ENCODE measurements at regions not wholly inside any gene's neighbourhood (a gene's known extent, or its start where the extent isn't known, plus 50 kb on each side); places are given as distances from the start of the nearest gene placed in this dataset.

GRCh38 chr7:156046031-156046560 lies 233.8 kb upstream of the SHH start:
- TF ChIP-seq, protein P1, sequence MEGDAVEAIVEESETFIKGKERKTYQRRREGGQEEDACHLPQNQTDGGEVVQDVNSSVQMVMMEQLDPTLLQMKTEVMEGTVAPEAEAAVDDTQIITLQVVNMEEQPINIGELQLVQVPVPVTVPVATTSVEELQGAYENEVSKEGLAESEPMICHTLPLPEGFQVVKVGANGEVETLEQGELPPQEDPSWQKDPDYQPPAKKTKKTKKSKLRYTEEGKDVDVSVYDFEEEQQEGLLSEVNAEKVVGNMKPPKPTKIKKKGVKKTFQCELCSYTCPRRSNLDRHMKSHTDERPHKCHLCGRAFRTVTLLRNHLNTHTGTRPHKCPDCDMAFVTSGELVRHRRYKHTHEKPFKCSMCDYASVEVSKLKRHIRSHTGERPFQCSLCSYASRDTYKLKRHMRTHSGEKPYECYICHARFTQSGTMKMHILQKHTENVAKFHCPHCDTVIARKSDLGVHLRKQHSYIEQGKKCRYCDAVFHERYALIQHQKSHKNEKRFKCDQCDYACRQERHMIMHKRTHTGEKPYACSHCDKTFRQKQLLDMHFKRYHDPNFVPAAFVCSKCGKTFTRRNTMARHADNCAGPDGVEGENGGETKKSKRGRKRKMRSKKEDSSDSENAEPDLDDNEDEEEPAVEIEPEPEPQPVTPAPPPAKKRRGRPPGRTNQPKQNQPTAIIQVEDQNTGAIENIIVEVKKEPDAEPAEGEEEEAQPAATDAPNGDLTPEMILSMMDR (IDR thresholded peaks at IDR 0.05) = no peak
- TF ChIP-seq POLR2AphosphoS5 (IDR thresholded peaks at IDR 0.05) = no peak

Data from breast epithelium (tissue), 3 donors.